GM18951 (cell line): ENCODE measurements at regions not wholly inside any gene's neighbourhood (a gene's known extent, or its start where the extent isn't known, plus 50 kb on each side); places are given as distances from the start of the nearest gene placed in this dataset.
"Not testable (repeated sequence)": the region's sequence is repeated elsewhere in the genome, so short reads cannot be mapped to it uniquely, and the experiment has no call there.

Experiments
- POLR2A ChIP-seq: IDR thresholded peaks from 4 replicates; pipeline ENCODE4 v1.6.1; 2011; ENCODE audit warnings: mild to moderate bottlenecking; ENCODE audit not compliant: insufficient read length, insufficient read depth; ENCODE audit errors: extremely low read depth
- in situ Hi-C: fragments of 300-500 bp; cut with MboI; formaldehyde crosslinking; loops from one replicate; pipeline ENCODE4 v1.12.0; 2022; ENCODE audit warnings: low sequenced_read_pairs, mixed read lengths, inconsistent platforms; ENCODE audit not compliant: unreplicated experiment

- TF ChIP-seq POLR2A, result no peak
- in situ Hi-C loops, result no loop called here
These were observed 457.7 kb upstream of the CHD1 start for GRCh38 chr5:99386406-99387077.

- in situ Hi-C loops, result no loop called here
- no peak for TF ChIP-seq POLR2A
These were observed 450.4 kb upstream of the CHD1 start for GRCh38 chr5:99379187-99379586.

- in situ Hi-C loops, result no loop called here
- no peak for TF ChIP-seq POLR2A
These were observed 449.6 kb upstream of the CHD1 start for GRCh38 chr5:99378443-99378842.

GRCh38 chr5:99369797-99370593, 441.2 kb upstream of the CHD1 start:
- in situ Hi-C loops, result no loop called here
- no peak for TF ChIP-seq POLR2A

- TF ChIP-seq POLR2A, result no peak
- in situ Hi-C loops, result no loop called here
These were observed 439.9 kb upstream of the CHD1 start for GRCh38 chr5:99368726-99369125.

- TF ChIP-seq POLR2A, result no peak
- in situ Hi-C loops, result no loop called here
These were observed 427.1 kb upstream of the CHD1 start for GRCh38 chr5:99355881-99356280.

GRCh38 chr5:99349787-99350186, 421.0 kb upstream of the CHD1 start:
- in situ Hi-C loops, result no loop called here
- no peak for TF ChIP-seq POLR2A

- TF ChIP-seq POLR2A, result no peak
- in situ Hi-C loops, result no loop called here
These were observed 419.8 kb upstream of the CHD1 start for GRCh38 chr5:99348597-99348996.

GRCh38 chr5:99339758-99340157, 411.0 kb upstream of the CHD1 start:
- in situ Hi-C loops, result not testable (repeated sequence)

GRCh38 chr5:99334936-99335335, 406.1 kb upstream of the CHD1 start:
- in situ Hi-C loops, result no loop called here
- no peak for TF ChIP-seq POLR2A

- no peak for TF ChIP-seq POLR2A
- in situ Hi-C loops, result no loop called here
These were observed 402.3 kb upstream of the CHD1 start for GRCh38 chr5:99331061-99331460.

- in situ Hi-C loops, result no loop called here
- TF ChIP-seq POLR2A, result no peak
These were observed 391.6 kb upstream of the CHD1 start for GRCh38 chr5:99320436-99320835.

- TF ChIP-seq POLR2A, result no peak
- in situ Hi-C loops, result no loop called here
These were observed 388.3 kb upstream of the CHD1 start for GRCh38 chr5:99317136-99317535.

- no peak for TF ChIP-seq POLR2A
- in situ Hi-C loops, result no loop called here
These were observed 387.7 kb upstream of the CHD1 start for GRCh38 chr5:99316484-99316883.
